ENCODE measurements at regions not wholly inside any gene's neighbourhood (a gene's known extent, or its start where the extent isn't known, plus 50 kb on each side); places are given as distances from the start of the nearest gene placed in this dataset.

DNA sequence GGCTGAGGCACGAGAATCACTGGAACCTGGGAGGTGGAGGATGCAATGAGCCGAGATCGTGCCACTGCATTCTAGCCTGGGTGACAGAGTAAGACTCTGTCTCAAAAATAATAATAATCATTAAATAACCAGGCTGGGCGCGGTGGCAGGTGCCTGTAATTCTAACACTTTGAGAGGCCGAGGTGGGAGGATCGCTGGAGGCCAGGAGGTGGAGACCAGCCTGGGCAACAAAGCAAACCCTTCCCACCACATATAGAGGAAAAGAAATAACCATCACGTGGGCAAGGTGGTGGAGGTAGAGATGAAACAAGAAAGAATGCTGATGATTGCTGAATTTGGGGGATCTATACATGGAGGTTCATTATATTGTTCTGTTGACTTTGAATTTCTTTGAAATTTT, 63.4 kb upstream of the PIM1 start:
- no peak for TF ChIP-seq POU6F1 (CRISPR knock-in tag; IDR thresholded peaks at IDR 0.05; ENCODE audit: borderline replicate concordance, low read depth)
- TF ChIP-seq ZNF8 (CRISPR knock-in tag; IDR thresholded peaks at IDR 0.05) = no peak
- TF ChIP-seq OSR1 (CRISPR knock-in tag; IDR thresholded peaks at IDR 0.05) = no peak
- TF ChIP-seq BACH2 (CRISPR knock-in tag; IDR thresholded peaks at IDR 0.05; ENCODE audit: borderline replicate concordance) = no peak
- no peak for TF ChIP-seq TCF4 (CRISPR knock-in tag; IDR thresholded peaks at IDR 0.05; ENCODE audit: borderline replicate concordance)
- no peak for TF ChIP-seq ZNF565 (CRISPR knock-in tag; conservative IDR thresholded peaks at IDR 0.05; ENCODE audit: low read depth)
- TF ChIP-seq, protein P1, sequence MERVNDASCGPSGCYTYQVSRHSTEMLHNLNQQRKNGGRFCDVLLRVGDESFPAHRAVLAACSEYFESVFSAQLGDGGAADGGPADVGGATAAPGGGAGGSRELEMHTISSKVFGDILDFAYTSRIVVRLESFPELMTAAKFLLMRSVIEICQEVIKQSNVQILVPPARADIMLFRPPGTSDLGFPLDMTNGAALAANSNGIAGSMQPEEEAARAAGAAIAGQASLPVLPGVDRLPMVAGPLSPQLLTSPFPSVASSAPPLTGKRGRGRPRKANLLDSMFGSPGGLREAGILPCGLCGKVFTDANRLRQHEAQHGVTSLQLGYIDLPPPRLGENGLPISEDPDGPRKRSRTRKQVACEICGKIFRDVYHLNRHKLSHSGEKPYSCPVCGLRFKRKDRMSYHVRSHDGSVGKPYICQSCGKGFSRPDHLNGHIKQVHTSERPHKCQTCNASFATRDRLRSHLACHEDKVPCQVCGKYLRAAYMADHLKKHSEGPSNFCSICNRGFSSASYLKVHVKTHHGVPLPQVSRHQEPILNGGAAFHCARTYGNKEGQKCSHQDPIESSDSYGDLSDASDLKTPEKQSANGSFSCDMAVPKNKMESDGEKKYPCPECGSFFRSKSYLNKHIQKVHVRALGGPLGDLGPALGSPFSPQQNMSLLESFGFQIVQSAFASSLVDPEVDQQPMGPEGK (CRISPR knock-in tag; IDR thresholded peaks at IDR 0.05; ENCODE audit: borderline replicate concordance) = no peak
- TF ChIP-seq ZFP30 (CRISPR knock-in tag; IDR thresholded peaks at IDR 0.05) = no peak
- no peak for TF ChIP-seq PPARA (CRISPR knock-in tag; IDR thresholded peaks at IDR 0.05; ENCODE audit: borderline replicate concordance)
- no peak for TF ChIP-seq TSHZ2 (CRISPR knock-in tag; IDR thresholded peaks at IDR 0.05)
- TF ChIP-seq ZC3H10 (CRISPR knock-in tag; IDR thresholded peaks at IDR 0.05) = no peak
- no peak for TF ChIP-seq GLIS3 (CRISPR knock-in tag; IDR thresholded peaks at IDR 0.05)
- no peak for TF ChIP-seq ISL1 (CRISPR knock-in tag; IDR thresholded peaks at IDR 0.05)
- ATAC-seq = no peak

GRCh38 chr6:37106982-37107491, 62.9 kb upstream of the PIM1 start:
- TF ChIP-seq RARB (CRISPR knock-in tag; IDR thresholded peaks at IDR 0.05) (no peak), SNAI2 (CRISPR knock-in tag; IDR thresholded peaks at IDR 0.05) (no peak), ESRRG (CRISPR knock-in tag; IDR thresholded peaks at IDR 0.05) (no peak), ZC3H10 (CRISPR knock-in tag; IDR thresholded peaks at IDR 0.05) (no peak), ZFP3 (CRISPR knock-in tag; IDR thresholded peaks at IDR 0.05) (no peak), PPARA (CRISPR knock-in tag; IDR thresholded peaks at IDR 0.05; ENCODE audit: borderline replicate concordance) (no peak), ZNF565 (CRISPR knock-in tag; conservative IDR thresholded peaks at IDR 0.05; ENCODE audit: low read depth) (no peak)
- TF ChIP-seq, protein P1 (CRISPR knock-in tag; IDR thresholded peaks at IDR 0.05; ENCODE audit: borderline replicate concordance) = no peak

GRCh38 chr6:37109714-37110499, 60.0 kb upstream of the PIM1 start:
- TF ChIP-seq TCF4 (CRISPR knock-in tag; IDR thresholded peaks at IDR 0.05; ENCODE audit: borderline replicate concordance) (peak; percentile 31; the same call in 1 of the 2 replicates), GLIS3 (CRISPR knock-in tag; IDR thresholded peaks at IDR 0.05) (no peak)
- ATAC-seq = no peak; the same call in 2 of the 3 replicates

More at GRCh38 chr6:37106982-37107491, 62.9 kb upstream of the PIM1 start:
- ATAC-seq = no peak

Measured in SK-N-SH treated with all-trans-retinoic acid at 6 μM for 48 hours (cell line).